ENCODE measurements at regions not wholly inside any gene's neighbourhood (a gene's known extent, or its start where the extent isn't known, plus 50 kb on each side); places are given as distances from the start of the nearest gene placed in this dataset.

DNA sequence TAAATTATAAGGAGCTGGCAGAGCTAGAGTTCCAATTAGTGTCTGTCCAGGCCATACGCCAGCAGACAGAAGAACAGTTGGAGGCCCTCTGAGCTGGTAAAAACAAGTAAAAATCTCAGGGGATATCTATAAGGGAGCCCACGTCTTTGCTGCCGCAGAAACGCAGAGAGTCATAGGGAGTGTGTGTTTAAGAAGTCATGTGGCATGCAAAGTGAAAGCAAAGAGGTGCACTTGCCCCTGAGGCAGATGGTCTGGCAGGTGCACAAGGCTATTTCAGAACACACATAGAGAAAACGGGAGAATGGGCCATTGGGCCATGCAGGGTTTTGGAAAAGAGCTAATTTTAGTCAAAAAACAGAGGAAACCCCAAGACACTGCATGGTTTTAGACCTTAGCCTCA is 92.7 kb downstream of the NAP1L3 start:
- no peak overlapping the region for H3K27ac ChIP-seq (ENCODE audit: extremely low read length, insufficient read depth, low read length)
- intact Hi-C loops (cut with micrococcal nuclease; ENCODE audit: unreplicated experiment), result no loop called here
- ChIA-PET CTCF (ENCODE audit: low intra/inter-chr PET ratio, low total read pairs) (no interaction called here), POLR2A (no interaction called here)
- H3K27me3 ChIP-seq (ENCODE audit: control insufficient read depth in 1 of 2, insufficient read depth in 2 of 2, low read length in 2 of 2), result no peaks in the 10 kb centered on the region
- no TSS peak for BruUV-seq (replicated peaks)
- ATAC-seq (no peak), DNase-seq (ENCODE audit: low spot score) (no peak), FAIRE-seq (no peak)
- H3K4me2 ChIP-seq (ENCODE audit: low read depth, low read length), result no peak overlapping the region
- no peaks in the 10 kb centered on the region for H3K9me3 ChIP-seq (ENCODE audit: low read length)
- no peaks in the 10 kb centered on the region for H3K4me1 ChIP-seq (ENCODE audit: insufficient read depth, low read length)
- 31% methylated on average over 5 of the region's 5 CpGs for WGBS (ENCODE audit: low lambda C conversion rate)
- TF ChIP-seq SIX4 (CRISPR knock-in tag; IDR thresholded peaks at IDR 0.05) (no peak), ZNF121 (CRISPR knock-in tag; IDR thresholded peaks at IDR 0.05) (no peak), NFATC3 (CRISPR knock-in tag; IDR thresholded peaks at IDR 0.05) (no peak)
- no peaks in the 10 kb centered on the region for H3K36me3 ChIP-seq (replicated peaks in 1 of 2; ENCODE audit: control insufficient read depth in 1 of 2, insufficient read depth in 2 of 2, low read length in 2 of 2)
- H4K20me1 ChIP-seq (ENCODE audit: insufficient read depth, low read length), result no peaks in the 10 kb centered on the region
- no peaks in the 10 kb centered on the region for H3K79me2 ChIP-seq (ENCODE audit: insufficient read depth, low read length)
- no peak overlapping the region for H3K4me3 ChIP-seq (replicated peaks in 1 of 3; ENCODE audit: insufficient read depth in 1 of 3, low read depth in 2 of 3, low read length in 3 of 3)
- in situ Hi-C loops (cut with HindIII; ENCODE audit: extremely low pct_ligation_motif_present, low pct_unique_long_range_greater_than_20kb), result no loop called here
- no peak overlapping the region for H3K9ac ChIP-seq (ENCODE audit: insufficient read depth, low read depth, low read length)
- H2AFZ ChIP-seq (ENCODE audit: low read length), result no peak overlapping the region

DNA sequence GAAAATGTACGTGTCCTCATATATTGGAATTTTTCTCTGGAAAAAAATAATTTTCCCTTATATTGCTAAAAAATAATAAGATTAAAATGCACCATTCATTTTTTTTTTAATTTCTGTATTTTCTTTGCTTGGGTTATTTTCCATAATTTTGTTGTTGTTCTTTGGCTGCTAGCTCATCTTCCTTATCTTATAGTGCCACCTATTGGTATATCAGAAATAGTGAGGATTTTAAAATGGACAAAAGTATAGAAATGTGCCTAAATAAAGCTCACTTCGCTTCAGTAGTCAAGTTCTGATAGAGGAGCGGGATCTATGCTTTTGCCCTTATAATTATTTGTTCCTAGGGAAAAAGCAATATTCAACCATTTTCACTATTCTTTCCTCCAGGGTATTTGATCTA is 134.8 kb downstream of the NAP1L3 start:
- ChIA-PET CTCF (ENCODE audit: low intra/inter-chr PET ratio, low total read pairs) (no interaction called here), POLR2A (no interaction called here)
- no TSS peak for BruUV-seq (replicated peaks)
- intact Hi-C loops (cut with micrococcal nuclease; ENCODE audit: unreplicated experiment) (no loop called here), in situ Hi-C loops (cut with HindIII; ENCODE audit: extremely low pct_ligation_motif_present, low pct_unique_long_range_greater_than_20kb) (no loop called here)
- Histone ChIP-seq H3K36me3 (replicated peaks in 1 of 2; ENCODE audit: control insufficient read depth in 1 of 2, insufficient read depth in 2 of 2, low read length in 2 of 2) (no peaks in the 10 kb centered on the region), H2AFZ (ENCODE audit: low read length) (no peak overlapping the region), H3K79me2 (ENCODE audit: insufficient read depth, low read length) (no peaks in the 10 kb centered on the region), H3K9me3 (ENCODE audit: low read length) (no peaks in the 10 kb centered on the region), H3K4me3 (replicated peaks in 1 of 3; ENCODE audit: insufficient read depth in 1 of 3, low read depth in 2 of 3, low read length in 3 of 3) (no peak overlapping the region), H3K27me3 (ENCODE audit: control insufficient read depth in 1 of 2, insufficient read depth in 2 of 2, low read length in 2 of 2) (no peaks in the 10 kb centered on the region), H3K4me1 (ENCODE audit: insufficient read depth, low read length) (no peaks in the 10 kb centered on the region), H4K20me1 (ENCODE audit: insufficient read depth, low read length) (no peaks in the 10 kb centered on the region), H3K9ac (ENCODE audit: insufficient read depth, low read depth, low read length) (no peak overlapping the region), H3K4me2 (ENCODE audit: low read depth, low read length) (no peak overlapping the region), H3K27ac (ENCODE audit: extremely low read length, insufficient read depth, low read length) (no peak overlapping the region)
- TF ChIP-seq, protein P1, sequence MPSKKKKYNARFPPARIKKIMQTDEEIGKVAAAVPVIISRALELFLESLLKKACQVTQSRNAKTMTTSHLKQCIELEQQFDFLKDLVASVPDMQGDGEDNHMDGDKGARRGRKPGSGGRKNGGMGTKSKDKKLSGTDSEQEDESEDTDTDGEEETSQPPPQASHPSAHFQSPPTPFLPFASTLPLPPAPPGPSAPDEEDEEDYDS (CRISPR knock-in tag; IDR thresholded peaks at IDR 0.05), result no peak
- TF ChIP-seq STAG1 (CRISPR knock-in tag; IDR thresholded peaks at IDR 0.05) (peak; percentile 39; the same call in 1 of the 2 replicates), SNRNP70 (IDR thresholded peaks at IDR 0.05; ENCODE audit: low read depth, low read length) (no peak), CTCF (CRISPR knock-in tag; IDR thresholded peaks at IDR 0.05) (peak; percentile 23; the same call in 1 of the 2 replicates)
- DNase-seq (ENCODE audit: low spot score) (no peak), FAIRE-seq (no peak), ATAC-seq (no peak)
- 47% methylated on average over 3 of the region's 3 CpGs for WGBS (ENCODE audit: low lambda C conversion rate)
